NT2/D1 (cell line): ENCODE measurements at regions not wholly inside any gene's neighbourhood (a gene's known extent, or its start where the extent isn't known, plus 50 kb on each side); places are given as distances from the start of the nearest gene placed in this dataset.

Experiments
- YY1 ChIP-seq: IDR thresholded peaks from 2 replicates; pipeline ENCODE4 v1.6.1; 2011; ENCODE audit not compliant: insufficient read length, insufficient read depth
- ZNF274 ChIP-seq: IDR thresholded peaks from 2 replicates; pipeline ENCODE4 v1.6.1; 2011; ENCODE audit warnings: mild to moderate bottlenecking, low read depth, low read length

DNA sequence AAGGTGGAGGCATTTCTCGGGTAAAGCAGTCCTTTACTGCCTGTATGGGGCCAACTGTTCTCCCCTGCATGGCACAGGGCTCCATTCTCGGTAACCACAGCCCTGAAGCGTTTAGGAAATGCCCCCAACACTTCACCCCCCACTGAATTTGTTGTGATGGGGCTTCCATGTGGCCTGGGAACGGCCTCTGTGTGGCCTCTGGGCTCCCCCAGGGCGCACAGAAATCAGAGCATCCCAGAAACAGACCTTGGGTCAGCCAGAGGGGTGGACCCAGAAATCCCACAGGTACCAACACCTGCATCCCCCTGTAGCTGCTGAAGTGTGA lies 153.7 kb upstream of the VSTM2B start:
- no peak for TF ChIP-seq YY1
- no peak for TF ChIP-seq ZNF274
